HepG2 (cell line): ENCODE measurements at regions not wholly inside any gene's neighbourhood (a gene's known extent, or its start where the extent isn't known, plus 50 kb on each side); places are given as distances from the start of the nearest gene placed in this dataset.

Source experiments
- RNF219 ChIP-seq: sonication (generic); formaldehyde crosslinking; IDR thresholded peaks from 2 replicates; pipeline ENCODE4 v1.5.0; 2020; ENCODE audit warnings: mild to moderate bottlenecking, missing genetic modification reagents
- STAG1 ChIP-seq: sonication (generic); formaldehyde crosslinking; IDR thresholded peaks from 2 replicates; pipeline ENCODE4 v1.4.0; 2020; ENCODE audit warnings: missing genetic modification reagents
- ZNF75D ChIP-seq: sonication (generic); formaldehyde crosslinking; IDR thresholded peaks from 2 replicates; pipeline ENCODE4 v1.8.1; 2023; ENCODE audit warnings: missing genetic modification reagents, mild to moderate bottlenecking, borderline replicate concordance
- ZSCAN21 ChIP-seq: sonication (generic); formaldehyde crosslinking; IDR thresholded peaks from 2 replicates; pipeline ENCODE4 v1.8.0; 2022; ENCODE audit warnings: mild to moderate bottlenecking, missing genetic modification reagents, moderate library complexity, borderline replicate concordance
- TF ChIP-seq, protein P1 (sequence below): sonication (generic); formaldehyde crosslinking; IDR thresholded peaks from 2 replicates; pipeline ENCODE4 v1.4.0; 2020; ENCODE audit warnings: mild to moderate bottlenecking, missing genetic modification reagents

GRCh38 chr11:87384078-87384729, 346.5 kb downstream of the TMEM135 start (continued):
- TF ChIP-seq RNF219 (CRISPR knock-in tag) (no peak), ZNF75D (CRISPR knock-in tag) (no peak), STAG1 (CRISPR knock-in tag) (no peak), ZSCAN21 (no peak)
- TF ChIP-seq, protein P1, sequence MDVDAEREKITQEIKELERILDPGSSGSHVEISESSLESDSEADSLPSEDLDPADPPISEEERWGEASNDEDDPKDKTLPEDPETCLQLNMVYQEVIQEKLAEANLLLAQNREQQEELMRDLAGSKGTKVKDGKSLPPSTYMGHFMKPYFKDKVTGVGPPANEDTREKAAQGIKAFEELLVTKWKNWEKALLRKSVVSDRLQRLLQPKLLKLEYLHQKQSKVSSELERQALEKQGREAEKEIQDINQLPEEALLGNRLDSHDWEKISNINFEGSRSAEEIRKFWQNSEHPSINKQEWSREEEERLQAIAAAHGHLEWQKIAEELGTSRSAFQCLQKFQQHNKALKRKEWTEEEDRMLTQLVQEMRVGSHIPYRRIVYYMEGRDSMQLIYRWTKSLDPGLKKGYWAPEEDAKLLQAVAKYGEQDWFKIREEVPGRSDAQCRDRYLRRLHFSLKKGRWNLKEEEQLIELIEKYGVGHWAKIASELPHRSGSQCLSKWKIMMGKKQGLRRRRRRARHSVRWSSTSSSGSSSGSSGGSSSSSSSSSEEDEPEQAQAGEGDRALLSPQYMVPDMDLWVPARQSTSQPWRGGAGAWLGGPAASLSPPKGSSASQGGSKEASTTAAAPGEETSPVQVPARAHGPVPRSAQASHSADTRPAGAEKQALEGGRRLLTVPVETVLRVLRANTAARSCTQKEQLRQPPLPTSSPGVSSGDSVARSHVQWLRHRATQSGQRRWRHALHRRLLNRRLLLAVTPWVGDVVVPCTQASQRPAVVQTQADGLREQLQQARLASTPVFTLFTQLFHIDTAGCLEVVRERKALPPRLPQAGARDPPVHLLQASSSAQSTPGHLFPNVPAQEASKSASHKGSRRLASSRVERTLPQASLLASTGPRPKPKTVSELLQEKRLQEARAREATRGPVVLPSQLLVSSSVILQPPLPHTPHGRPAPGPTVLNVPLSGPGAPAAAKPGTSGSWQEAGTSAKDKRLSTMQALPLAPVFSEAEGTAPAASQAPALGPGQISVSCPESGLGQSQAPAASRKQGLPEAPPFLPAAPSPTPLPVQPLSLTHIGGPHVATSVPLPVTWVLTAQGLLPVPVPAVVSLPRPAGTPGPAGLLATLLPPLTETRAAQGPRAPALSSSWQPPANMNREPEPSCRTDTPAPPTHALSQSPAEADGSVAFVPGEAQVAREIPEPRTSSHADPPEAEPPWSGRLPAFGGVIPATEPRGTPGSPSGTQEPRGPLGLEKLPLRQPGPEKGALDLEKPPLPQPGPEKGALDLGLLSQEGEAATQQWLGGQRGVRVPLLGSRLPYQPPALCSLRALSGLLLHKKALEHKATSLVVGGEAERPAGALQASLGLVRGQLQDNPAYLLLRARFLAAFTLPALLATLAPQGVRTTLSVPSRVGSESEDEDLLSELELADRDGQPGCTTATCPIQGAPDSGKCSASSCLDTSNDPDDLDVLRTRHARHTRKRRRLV (CRISPR knock-in tag) = no peak
